ENCODE measurements at regions not wholly inside any gene's neighbourhood (a gene's known extent, or its start where the extent isn't known, plus 50 kb on each side); places are given as distances from the start of the nearest gene placed in this dataset.

DNA sequence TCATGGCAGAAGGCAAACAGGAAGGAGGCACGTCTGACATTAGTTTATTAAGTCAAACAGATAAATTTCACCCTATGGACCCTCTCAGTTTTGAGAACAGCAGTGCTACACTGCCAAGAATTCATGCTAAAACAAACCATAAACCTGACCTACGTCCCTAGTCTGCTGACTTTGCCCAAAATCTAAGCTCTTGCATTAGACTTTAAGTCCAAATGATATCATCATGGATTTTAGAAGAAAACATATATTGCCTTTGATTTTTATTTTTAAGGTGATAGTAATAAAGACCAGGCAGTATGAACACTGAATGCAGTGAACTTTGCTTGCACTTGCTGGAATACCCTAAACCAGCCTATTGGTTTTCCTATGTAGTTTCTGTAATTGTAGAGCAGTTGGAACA is 79.6 kb upstream of the GADL1 start:
- Histone ChIP-seq H3K27me3 (ENCODE audit: control insufficient read depth, insufficient read depth, low read length) (no peaks in the 10 kb centered on the region), H3K36me3 (ENCODE audit: control insufficient read depth, insufficient read depth, low read length) (no peaks in the 10 kb centered on the region), H3K27ac (ENCODE audit: low read depth, low read length) (no peak overlapping the region)

DNA sequence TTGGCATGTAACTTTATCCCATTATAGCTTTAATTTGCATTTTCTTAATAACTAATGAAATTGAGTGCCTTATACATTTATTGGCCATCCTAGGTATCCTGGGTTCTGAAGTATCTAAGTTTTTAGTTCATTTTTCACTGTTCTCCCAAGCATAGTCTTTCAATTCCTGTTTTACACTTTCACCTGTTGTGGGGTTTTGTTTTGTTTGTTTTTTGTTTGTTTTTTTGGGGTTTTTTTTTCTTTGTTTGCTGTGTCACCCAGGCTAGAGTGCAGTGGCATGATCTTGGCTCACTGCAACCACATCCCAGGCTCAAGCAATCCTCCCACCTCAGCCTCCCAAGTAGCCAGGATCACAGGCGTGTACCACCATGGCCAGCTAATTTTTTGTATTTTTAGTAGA is 83.1 kb upstream of the GADL1 start:
- Histone ChIP-seq H3K36me3 (ENCODE audit: control insufficient read depth, insufficient read depth, low read length) (no peaks in the 10 kb centered on the region), H3K27ac (ENCODE audit: low read depth, low read length) (no peak overlapping the region), H3K9ac (ENCODE audit: low read depth, low read length) (no peak overlapping the region), H3K9me3 (ENCODE audit: control insufficient read depth, insufficient read depth, low read length) (no peaks in the 10 kb centered on the region), H3K4me3 (ENCODE audit: low read depth, low read length) (no peak overlapping the region), H3K27me3 (ENCODE audit: control insufficient read depth, insufficient read depth, low read length) (no peaks in the 10 kb centered on the region), H3K4me1 (ENCODE audit: control insufficient read depth, insufficient read depth, low read length) (peaks cover 12% of the 10 kb centered on the region)

More for the DNA sequence above, 79.6 kb upstream of the GADL1 start:
- no peaks in the 10 kb centered on the region for H3K9me3 ChIP-seq (ENCODE audit: control insufficient read depth, insufficient read depth, low read length)
- H3K4me1 ChIP-seq (ENCODE audit: control insufficient read depth, insufficient read depth, low read length): 0 out of 2 replicates have a peak, but pooled peaks cover 8% of the 10 kb centered on the region
- no peak overlapping the region for H3K9ac ChIP-seq (ENCODE audit: low read depth, low read length)
- H3K4me3 ChIP-seq (ENCODE audit: low read depth, low read length): no peak overlapping the region

DNA sequence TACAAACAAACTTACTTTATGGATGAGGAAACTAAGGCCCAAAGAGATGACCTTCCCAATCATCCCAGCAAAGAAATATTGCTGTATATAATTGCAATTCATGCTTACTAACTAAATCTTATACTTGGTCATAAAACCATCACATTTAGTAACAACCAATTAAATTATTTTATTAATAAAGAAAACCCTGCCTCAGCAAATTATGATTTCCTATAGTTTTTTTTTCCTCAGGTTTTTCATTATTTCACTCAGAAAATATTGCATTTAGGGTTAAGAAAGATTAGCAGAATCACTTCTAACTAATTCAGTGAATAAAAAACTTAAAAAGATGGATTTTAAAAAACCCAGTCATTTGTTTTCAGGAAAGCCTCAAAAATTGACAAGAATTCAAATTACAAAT is 86.5 kb upstream of the GADL1 start:
- no peaks in the 10 kb centered on the region for H3K36me3 ChIP-seq (ENCODE audit: control insufficient read depth, insufficient read depth, low read length)
- H3K4me3 ChIP-seq (ENCODE audit: low read depth, low read length): no peak overlapping the region
- no peaks in the 10 kb centered on the region for H3K9me3 ChIP-seq (ENCODE audit: control insufficient read depth, insufficient read depth, low read length)
- H3K4me1 ChIP-seq (ENCODE audit: control insufficient read depth, insufficient read depth, low read length): peaks cover 12% of the 10 kb centered on the region
- H3K9ac ChIP-seq (ENCODE audit: low read depth, low read length): no peak overlapping the region
- no peaks in the 10 kb centered on the region for H3K27me3 ChIP-seq (ENCODE audit: control insufficient read depth, insufficient read depth, low read length)
- no peak overlapping the region for H3K27ac ChIP-seq (ENCODE audit: low read depth, low read length)

DNA sequence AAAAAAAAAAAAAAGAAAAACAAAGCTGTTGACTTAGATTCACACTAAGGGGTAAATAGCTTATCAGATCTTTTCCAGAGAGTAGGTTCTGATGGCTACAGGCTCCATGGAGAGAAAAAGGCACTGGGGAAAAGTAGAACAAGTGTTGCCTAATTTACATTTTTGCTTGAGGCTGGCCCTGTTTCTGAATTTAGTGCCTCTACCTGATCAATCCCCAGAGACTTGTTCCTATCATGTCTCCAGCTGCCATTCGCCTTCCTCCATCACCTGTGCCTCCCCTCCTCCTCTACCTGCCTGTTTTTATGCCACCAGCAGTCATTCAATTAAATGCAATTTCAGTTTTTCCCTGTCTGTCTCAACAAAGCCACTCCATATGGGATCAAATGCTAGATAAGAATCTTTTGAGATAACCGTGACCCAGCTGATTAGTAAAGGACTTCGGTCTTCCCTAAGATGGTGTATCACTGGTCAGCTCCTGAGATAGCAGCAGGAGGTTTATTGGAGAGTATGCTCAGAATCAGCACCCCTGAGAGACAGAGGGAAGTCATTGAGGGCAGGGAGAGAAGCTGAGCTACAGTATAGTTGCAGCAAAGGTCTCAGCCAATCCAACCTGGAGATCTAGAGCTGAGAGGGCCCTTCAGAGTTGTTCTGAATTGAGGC is 88.1 kb upstream of the GADL1 start:
- H3K4me1 ChIP-seq (ENCODE audit: control insufficient read depth, insufficient read depth, low read length): peaks cover 12% of the 10 kb centered on the region
- no peaks in the 10 kb centered on the region for H3K36me3 ChIP-seq (ENCODE audit: control insufficient read depth, insufficient read depth, low read length)
- H3K27ac ChIP-seq (ENCODE audit: low read depth, low read length): no peak overlapping the region
- H3K27me3 ChIP-seq (ENCODE audit: control insufficient read depth, insufficient read depth, low read length): no peaks in the 10 kb centered on the region
- no peak overlapping the region for H3K9ac ChIP-seq (ENCODE audit: low read depth, low read length)
- H3K9me3 ChIP-seq (ENCODE audit: control insufficient read depth, insufficient read depth, low read length): no peaks in the 10 kb centered on the region
- H3K4me3 ChIP-seq (ENCODE audit: low read depth, low read length): no peak overlapping the region

DNA sequence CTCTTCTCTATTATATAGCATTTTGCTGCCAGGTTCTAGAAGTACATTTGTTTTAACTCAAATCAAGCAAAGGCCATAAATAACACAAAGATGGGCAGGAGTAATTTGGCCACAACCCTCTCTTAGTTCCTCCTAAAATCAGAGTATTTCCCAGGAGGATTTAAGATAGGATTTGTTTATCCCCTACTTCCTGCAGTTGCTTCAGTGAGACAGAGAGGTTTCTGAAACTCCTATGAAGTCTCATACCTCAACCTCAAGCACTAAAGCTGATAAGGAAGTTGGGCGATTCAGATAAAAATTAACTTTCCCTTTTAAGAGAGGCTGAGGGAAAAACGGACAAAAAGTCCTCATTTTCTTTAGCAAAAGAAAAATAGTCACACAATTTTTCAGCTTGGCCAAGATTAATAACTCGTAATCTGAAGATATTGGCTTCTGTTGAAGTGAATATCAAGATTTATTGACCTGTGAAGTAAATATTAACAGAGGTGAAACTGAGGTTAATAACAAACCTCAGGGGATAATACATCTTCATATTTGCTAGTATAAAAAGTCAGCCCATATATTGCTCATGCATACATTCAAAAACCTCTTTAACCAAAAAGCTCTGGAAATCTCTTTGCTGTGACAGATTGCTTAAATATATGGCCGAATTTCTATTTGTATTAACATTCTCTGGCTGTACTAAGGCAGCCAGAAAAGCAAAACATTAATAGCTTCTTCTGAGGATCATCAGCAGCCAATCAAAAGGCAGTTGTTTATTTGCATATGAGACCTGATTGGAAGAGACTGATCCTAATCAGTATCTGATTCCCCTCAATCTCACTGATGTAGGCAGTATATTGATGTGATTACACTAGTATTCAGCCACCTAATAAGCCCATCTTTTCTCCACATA is 90.6 kb upstream of the GADL1 start:
- no peak overlapping the region for H3K4me3 ChIP-seq (ENCODE audit: low read depth, low read length)
- no peaks in the 10 kb centered on the region for H3K27me3 ChIP-seq (ENCODE audit: control insufficient read depth, insufficient read depth, low read length)
- no peaks in the 10 kb centered on the region for H3K36me3 ChIP-seq (ENCODE audit: control insufficient read depth, insufficient read depth, low read length)
- H3K27ac ChIP-seq (ENCODE audit: low read depth, low read length): no peak overlapping the region
- peaks cover 12% of the 10 kb centered on the region for H3K4me1 ChIP-seq (ENCODE audit: control insufficient read depth, insufficient read depth, low read length)
- no peak overlapping the region for H3K9ac ChIP-seq (ENCODE audit: low read depth, low read length)
- H3K9me3 ChIP-seq (ENCODE audit: control insufficient read depth, insufficient read depth, low read length): no peaks in the 10 kb centered on the region

DNA sequence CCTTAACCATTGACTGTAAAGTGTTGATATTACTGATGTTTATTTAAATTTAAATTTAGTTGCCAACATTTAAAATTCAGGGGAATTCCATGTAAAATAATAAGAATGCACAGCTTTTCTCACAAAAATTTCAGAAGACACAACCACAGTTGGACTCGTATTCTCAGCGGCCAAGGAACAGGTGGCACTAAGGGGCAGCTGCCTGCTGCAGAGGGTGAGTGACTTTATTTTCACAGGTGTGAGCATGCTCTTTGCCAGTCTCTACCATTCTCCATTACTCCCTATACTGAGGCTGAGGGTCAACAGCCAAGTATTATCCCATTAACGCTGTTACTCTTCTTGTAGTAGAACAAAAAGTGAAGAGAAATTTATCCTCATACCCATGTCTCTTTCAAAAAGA is 92.1 kb upstream of the GADL1 start:
- no peak overlapping the region for H3K9ac ChIP-seq (ENCODE audit: low read depth, low read length)
- H3K27ac ChIP-seq (ENCODE audit: low read depth, low read length): no peak overlapping the region
- H3K4me3 ChIP-seq (ENCODE audit: low read depth, low read length): no peak overlapping the region
- H3K9me3 ChIP-seq (ENCODE audit: control insufficient read depth, insufficient read depth, low read length): no peaks in the 10 kb centered on the region
- peaks cover 12% of the 10 kb centered on the region for H3K4me1 ChIP-seq (ENCODE audit: control insufficient read depth, insufficient read depth, low read length)
- no peaks in the 10 kb centered on the region for H3K27me3 ChIP-seq (ENCODE audit: control insufficient read depth, insufficient read depth, low read length)
- no peaks in the 10 kb centered on the region for H3K36me3 ChIP-seq (ENCODE audit: control insufficient read depth, insufficient read depth, low read length)

DNA sequence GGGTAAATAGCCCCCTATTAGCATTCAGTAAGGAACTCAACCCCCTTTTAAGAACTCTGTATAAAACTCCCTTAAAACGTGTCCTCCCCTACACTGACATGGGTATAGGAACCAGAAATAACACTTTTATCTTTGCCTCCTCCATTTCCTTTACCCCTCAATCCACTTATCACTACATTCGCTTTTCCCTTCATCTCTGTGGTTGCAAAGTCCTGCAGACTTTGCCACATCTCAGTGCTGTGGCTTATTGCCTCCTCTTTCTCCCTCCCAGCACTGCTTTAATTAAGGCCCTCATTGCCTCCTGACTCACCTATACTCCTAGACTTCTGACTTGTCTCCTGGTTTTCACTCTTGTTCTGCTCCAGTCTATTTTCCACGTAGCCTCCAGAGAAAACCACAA is 94.3 kb upstream of the GADL1 start:
- Histone ChIP-seq H3K4me3 (ENCODE audit: low read depth, low read length) (no peak overlapping the region), H3K9ac (ENCODE audit: low read depth, low read length) (no peak overlapping the region)

DNA sequence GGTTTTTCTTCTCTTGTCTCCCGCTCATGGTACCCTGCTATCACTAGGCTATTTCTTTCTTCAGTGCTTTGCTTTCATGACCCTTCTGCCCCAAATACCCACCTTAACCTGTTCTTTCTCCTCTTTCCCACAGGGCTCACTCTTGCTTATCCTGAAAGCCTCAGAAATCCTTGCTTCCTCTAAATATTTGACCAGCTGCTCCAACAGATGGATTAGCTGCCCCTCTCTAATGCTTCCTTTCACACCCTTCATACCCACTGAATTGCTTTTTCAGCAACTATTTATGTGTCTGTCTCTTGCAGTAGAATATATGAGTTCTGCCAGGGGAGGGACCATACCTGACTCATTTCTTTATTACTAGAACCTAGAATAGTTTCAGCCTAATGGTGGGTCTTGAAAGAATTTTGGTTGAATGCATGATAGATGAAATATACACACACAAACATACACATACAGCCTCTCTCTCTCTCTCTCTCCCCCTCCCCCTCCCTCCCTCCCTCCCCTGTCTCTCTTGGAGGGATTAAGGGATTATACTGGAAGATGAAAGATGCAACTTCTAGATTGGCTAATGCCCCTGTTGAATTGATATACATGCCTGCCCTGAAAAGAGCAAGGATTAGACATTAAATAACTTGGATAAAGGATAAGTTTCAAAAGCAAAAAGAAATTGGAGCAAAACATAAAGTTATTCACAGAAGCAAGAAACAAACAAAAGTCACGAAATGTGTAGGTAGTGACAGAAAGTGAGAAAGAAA is 95.0 kb upstream of the GADL1 start:
- H3K9me3 ChIP-seq (ENCODE audit: control insufficient read depth, insufficient read depth, low read length): no peaks in the 10 kb centered on the region
- no peak overlapping the region for H3K4me3 ChIP-seq (ENCODE audit: low read depth, low read length)
- H3K9ac ChIP-seq (ENCODE audit: low read depth, low read length): no peak overlapping the region
- no peak overlapping the region for H3K27ac ChIP-seq (ENCODE audit: low read depth, low read length)
- no peaks in the 10 kb centered on the region for H3K27me3 ChIP-seq (ENCODE audit: control insufficient read depth, insufficient read depth, low read length)
- H3K36me3 ChIP-seq (ENCODE audit: control insufficient read depth, insufficient read depth, low read length): no peaks in the 10 kb centered on the region
- no peaks in the 10 kb centered on the region for H3K4me1 ChIP-seq (ENCODE audit: control insufficient read depth, insufficient read depth, low read length)

More for the DNA sequence above, 94.3 kb upstream of the GADL1 start:
- no peaks in the 10 kb centered on the region for H3K9me3 ChIP-seq (ENCODE audit: control insufficient read depth, insufficient read depth, low read length)
- no peaks in the 10 kb centered on the region for H3K36me3 ChIP-seq (ENCODE audit: control insufficient read depth, insufficient read depth, low read length)
- no peaks in the 10 kb centered on the region for H3K27me3 ChIP-seq (ENCODE audit: control insufficient read depth, insufficient read depth, low read length)
- H3K4me1 ChIP-seq (ENCODE audit: control insufficient read depth, insufficient read depth, low read length): no peaks in the 10 kb centered on the region
- no peak overlapping the region for H3K27ac ChIP-seq (ENCODE audit: low read depth, low read length)

DNA sequence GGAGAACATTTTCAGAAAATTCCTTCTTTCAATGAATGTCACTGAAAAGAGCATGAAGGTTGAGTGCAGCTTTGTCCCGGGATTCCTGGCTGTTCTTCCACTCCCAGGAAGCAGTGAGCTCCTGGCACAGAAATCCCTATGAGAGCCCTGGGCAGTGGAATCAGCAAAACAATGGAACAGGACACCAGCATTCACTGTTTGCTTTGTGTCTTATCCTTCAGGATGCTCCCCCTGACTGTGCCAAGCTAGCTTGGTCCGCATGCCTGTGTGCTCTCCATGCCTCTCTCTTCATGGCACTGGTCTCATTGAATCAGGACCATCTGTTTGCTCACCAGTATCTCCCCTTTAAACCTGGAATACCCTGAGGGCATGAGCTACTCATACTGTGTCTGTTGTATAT is 102.0 kb upstream of the GADL1 start:
- Histone ChIP-seq H3K4me1 (ENCODE audit: control insufficient read depth, insufficient read depth, low read length) (peaks cover 11% of the 10 kb centered on the region), H3K27me3 (ENCODE audit: control insufficient read depth, insufficient read depth, low read length) (no peaks in the 10 kb centered on the region), H3K27ac (ENCODE audit: low read depth, low read length) (no peak overlapping the region), H3K9me3 (ENCODE audit: control insufficient read depth, insufficient read depth, low read length) (no peaks in the 10 kb centered on the region), H3K9ac (ENCODE audit: low read depth, low read length) (no peak overlapping the region), H3K4me3 (ENCODE audit: low read depth, low read length) (no peak overlapping the region), H3K36me3 (ENCODE audit: control insufficient read depth, insufficient read depth, low read length) (no peaks in the 10 kb centered on the region)

DNA sequence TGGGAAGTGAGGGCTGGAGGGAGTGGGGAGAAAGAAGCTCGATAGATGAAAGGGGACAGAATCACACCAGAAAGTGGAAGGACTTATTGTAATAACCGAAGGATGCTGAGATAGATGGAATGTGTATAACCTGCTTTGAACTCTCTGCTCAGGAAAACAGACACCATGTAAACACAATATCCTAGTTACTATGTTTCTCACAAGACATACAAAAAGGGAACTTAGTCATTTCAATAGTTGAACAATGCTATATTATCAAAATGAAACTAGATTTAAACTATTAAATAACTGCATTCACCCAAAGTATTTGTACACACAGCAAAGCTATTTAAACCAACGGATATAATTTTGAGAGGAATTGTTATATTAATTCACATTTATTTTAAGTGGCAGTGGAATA is 108.3 kb upstream of the GADL1 start:
- Histone ChIP-seq H3K4me3 (ENCODE audit: low read depth, low read length) (no peak overlapping the region), H3K9me3 (ENCODE audit: control insufficient read depth, insufficient read depth, low read length) (no peaks in the 10 kb centered on the region), H3K4me1 (ENCODE audit: control insufficient read depth, insufficient read depth, low read length) (no peaks in the 10 kb centered on the region), H3K27me3 (ENCODE audit: control insufficient read depth, insufficient read depth, low read length) (peaks cover 30% of the 10 kb centered on the region), H3K36me3 (ENCODE audit: control insufficient read depth, insufficient read depth, low read length) (no peaks in the 10 kb centered on the region), H3K9ac (ENCODE audit: low read depth, low read length) (no peak overlapping the region), H3K27ac (ENCODE audit: low read depth, low read length) (no peak overlapping the region)

Data from HUES48 (cell line).